ENCODE measurements at regions not wholly inside any gene's neighbourhood (a gene's known extent, or its start where the extent isn't known, plus 50 kb on each side); places are given as distances from the start of the nearest gene placed in this dataset.

DNA sequence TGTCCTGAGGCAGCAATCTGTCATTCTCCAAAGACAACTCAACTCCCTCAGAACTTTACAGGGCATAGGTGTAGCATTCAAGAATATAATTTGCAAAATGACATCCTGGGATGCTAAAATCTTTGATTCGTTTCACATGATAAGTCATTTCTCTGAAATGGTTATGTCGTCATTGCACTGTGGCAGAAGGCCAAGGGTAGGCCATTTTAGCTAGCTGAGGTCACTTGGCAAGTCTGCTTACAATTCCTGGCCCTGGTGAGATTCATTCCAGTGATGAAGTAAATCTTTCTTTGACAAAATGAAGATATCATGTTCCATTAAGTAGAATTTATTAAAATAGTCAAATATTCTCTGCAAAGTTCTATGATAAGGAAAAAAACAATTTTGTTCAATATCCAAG is 1410.3 kb upstream of the LRRTM1 start:
- no peak for TF ChIP-seq EZH2 (IDR thresholded peaks at IDR 0.05; ENCODE audit: low read length)
- TF ChIP-seq, protein P1, sequence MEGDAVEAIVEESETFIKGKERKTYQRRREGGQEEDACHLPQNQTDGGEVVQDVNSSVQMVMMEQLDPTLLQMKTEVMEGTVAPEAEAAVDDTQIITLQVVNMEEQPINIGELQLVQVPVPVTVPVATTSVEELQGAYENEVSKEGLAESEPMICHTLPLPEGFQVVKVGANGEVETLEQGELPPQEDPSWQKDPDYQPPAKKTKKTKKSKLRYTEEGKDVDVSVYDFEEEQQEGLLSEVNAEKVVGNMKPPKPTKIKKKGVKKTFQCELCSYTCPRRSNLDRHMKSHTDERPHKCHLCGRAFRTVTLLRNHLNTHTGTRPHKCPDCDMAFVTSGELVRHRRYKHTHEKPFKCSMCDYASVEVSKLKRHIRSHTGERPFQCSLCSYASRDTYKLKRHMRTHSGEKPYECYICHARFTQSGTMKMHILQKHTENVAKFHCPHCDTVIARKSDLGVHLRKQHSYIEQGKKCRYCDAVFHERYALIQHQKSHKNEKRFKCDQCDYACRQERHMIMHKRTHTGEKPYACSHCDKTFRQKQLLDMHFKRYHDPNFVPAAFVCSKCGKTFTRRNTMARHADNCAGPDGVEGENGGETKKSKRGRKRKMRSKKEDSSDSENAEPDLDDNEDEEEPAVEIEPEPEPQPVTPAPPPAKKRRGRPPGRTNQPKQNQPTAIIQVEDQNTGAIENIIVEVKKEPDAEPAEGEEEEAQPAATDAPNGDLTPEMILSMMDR (optimal IDR thresholded peaks at IDR 0.05 in 1 of 3, IDR thresholded peaks at IDR 0.05 in 1 of 3, conservative IDR thresholded peaks at IDR 0.05 in 1 of 3; ENCODE audit: extremely low read depth in 1 of 3, insufficient read depth in 2 of 3, low read length in 3 of 3): no peak
- Histone ChIP-seq H3K79me2 (ENCODE audit: control insufficient read depth, insufficient read depth, low read length) (no peaks in the 10 kb centered on the region), H3K36me3 (ENCODE audit: control insufficient read depth in 2 of 2, extremely low read depth in 1 of 2, insufficient read depth in 2 of 2, low read length in 2 of 2) (no peaks in the 10 kb centered on the region), H3K9me3 (ENCODE audit: control insufficient read depth, low read depth, low read length) (no peaks in the 10 kb centered on the region), H3K27me3 (ENCODE audit: control insufficient read depth, extremely low read depth, insufficient read depth, low read length) (no peaks in the 10 kb centered on the region), H3K27ac (ENCODE audit: control insufficient read depth, insufficient read depth, low read length) (no peak overlapping the region), H3K9ac (ENCODE audit: control insufficient read depth, extremely low read depth, insufficient read depth, low read length) (no peak overlapping the region), H4K20me1 (ENCODE audit: control insufficient read depth, extremely low read depth, insufficient read depth, low read length) (no peaks in the 10 kb centered on the region), H3K4me2 (ENCODE audit: control insufficient read depth, extremely low read depth, insufficient read depth, low read depth, low read length) (no peak overlapping the region), H3K4me1 (ENCODE audit: control insufficient read depth, extremely low read depth, insufficient read depth, low read length) (no peaks in the 10 kb centered on the region), H3K9me1 (ENCODE audit: control insufficient read depth, extremely low read depth, insufficient read depth, low read length) (no peaks in the 10 kb centered on the region), H3K4me3 (ENCODE audit: control insufficient read depth in 2 of 3, extremely low read depth in 1 of 3, insufficient read depth in 2 of 3, low read depth in 1 of 3, low read length in 3 of 3) (no peak overlapping the region), H2AFZ (ENCODE audit: control insufficient read depth, low read length) (no peak overlapping the region)
- FAIRE-seq: no peak
- DNase-seq (ENCODE audit: low read depth, low spot score): no peak
- dilution Hi-C loops (cut with MboI; ENCODE audit: extremely low pct_ligation_motif_present, low sequenced_read_pairs): no loop called here

DNA sequence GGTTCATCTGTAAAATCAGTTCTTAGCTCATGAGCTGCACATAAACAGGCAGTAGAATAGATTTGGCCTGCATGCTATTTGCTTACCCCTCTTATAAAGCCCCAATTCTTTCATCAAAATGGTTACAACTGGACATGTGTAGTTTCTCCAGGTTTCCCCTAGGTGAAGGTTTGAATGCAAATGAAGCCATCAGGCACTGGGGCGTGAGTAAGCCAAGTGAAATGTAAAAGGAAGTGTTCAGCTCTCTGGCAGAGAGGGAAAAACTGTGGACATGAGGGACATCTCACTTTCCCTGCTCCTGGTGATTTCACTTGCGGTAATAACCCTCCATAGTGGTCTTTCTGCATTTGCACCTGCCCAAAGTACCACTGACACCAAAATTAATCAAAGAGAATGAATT is 1402.3 kb upstream of the LRRTM1 start:
- no peak for TF ChIP-seq EZH2 (IDR thresholded peaks at IDR 0.05; ENCODE audit: low read length)
- TF ChIP-seq, protein P1 (optimal IDR thresholded peaks at IDR 0.05 in 1 of 3, IDR thresholded peaks at IDR 0.05 in 1 of 3, conservative IDR thresholded peaks at IDR 0.05 in 1 of 3; ENCODE audit: extremely low read depth in 1 of 3, insufficient read depth in 2 of 3, low read length in 3 of 3): no peak
- Histone ChIP-seq H3K9ac (ENCODE audit: control insufficient read depth, extremely low read depth, insufficient read depth, low read length) (no peak overlapping the region), H3K27me3 (ENCODE audit: control insufficient read depth, extremely low read depth, insufficient read depth, low read length) (no peaks in the 10 kb centered on the region), H2AFZ (ENCODE audit: control insufficient read depth, low read length) (no peak overlapping the region), H3K27ac (ENCODE audit: control insufficient read depth, insufficient read depth, low read length) (no peak overlapping the region), H4K20me1 (ENCODE audit: control insufficient read depth, extremely low read depth, insufficient read depth, low read length) (no peaks in the 10 kb centered on the region), H3K9me1 (ENCODE audit: control insufficient read depth, extremely low read depth, insufficient read depth, low read length) (no peaks in the 10 kb centered on the region), H3K4me3 (ENCODE audit: control insufficient read depth in 2 of 3, extremely low read depth in 1 of 3, insufficient read depth in 2 of 3, low read depth in 1 of 3, low read length in 3 of 3) (no peak overlapping the region), H3K9me3 (ENCODE audit: control insufficient read depth, low read depth, low read length) (peaks cover 2% of the 10 kb centered on the region), H3K4me2 (ENCODE audit: control insufficient read depth, extremely low read depth, insufficient read depth, low read depth, low read length) (no peak overlapping the region), H3K36me3 (ENCODE audit: control insufficient read depth in 2 of 2, extremely low read depth in 1 of 2, insufficient read depth in 2 of 2, low read length in 2 of 2) (no peaks in the 10 kb centered on the region), H3K4me1 (ENCODE audit: control insufficient read depth, extremely low read depth, insufficient read depth, low read length) (no peaks in the 10 kb centered on the region), H3K79me2 (ENCODE audit: control insufficient read depth, insufficient read depth, low read length) (no peaks in the 10 kb centered on the region)
- dilution Hi-C loops (cut with MboI; ENCODE audit: extremely low pct_ligation_motif_present, low sequenced_read_pairs): no loop called here
- no peak for FAIRE-seq
- no peak for DNase-seq (ENCODE audit: low read depth, low spot score)
